K562 (cell line): ENCODE measurements at regions not wholly inside any gene's neighbourhood (a gene's known extent, or its start where the extent isn't known, plus 50 kb on each side); places are given as distances from the start of the nearest gene placed in this dataset.

Source experiments
- ATAC-seq: fragments of 200-7000 bp; cut with Tn5 transposase; 3 replicates; pipeline ENCODE4 v1.9.1; 2020; ENCODE audit warnings: moderate library complexity
- BruUV-seq: library from RNA; stranded (reverse); fragments of 400-500 nt; replicated peaks from 2 replicates; lab custom pipeline; 2021; lab: Mats Ljungman, UMichigan
- CTCF ChIA-PET: fragments of 300-600 bp; formaldehyde crosslinking; extraction: SDS; loops from one replicate; lab custom pipeline; 2021; ENCODE audit warnings: low intra/inter-chr PET ratio; lab: Yijun Ruan, JAX
- POLR2A ChIA-PET: fragments of 300-600, 350-650 bp; sonication (Branson Sonifier 250); formaldehyde crosslinking; extraction: SDS; loops from one replicate; lab custom pipeline; 2021; ENCODE audit warnings: antibody characterized with exemption, inconsistent platforms; lab: Yijun Ruan, JAX
- DNase-seq, 4 experiments: peaks; one replicate each; pipeline versions ENCODE4 v3.0.0 to v3.0.0-alpha.2; 2011 to 2018; ENCODE audit warnings: low spot score in 3 of 4, mixed read lengths in 3 of 4; ENCODE audit errors: extremely low read depth in 1 of 4
- FAIRE-seq: peaks from 2 replicates; lab custom pipeline; 2011; peaks lifted over from hg19 to GRCh38; lab: Jason Lieb, UNC
- H2AFZ ChIP-seq: 2 replicates; pipeline ENCODE4 v1.6.0; 2011; ENCODE audit warnings: low read depth, low read length, control low read depth, inconsistent platforms
- H3K27ac ChIP-seq: fragments of 200-600 bp; 3 replicates; pipeline ENCODE4 v1.8.0; 2011; ENCODE audit warnings: low read depth, mild to moderate bottlenecking, control low read depth, inconsistent platforms, low read length, moderate library complexity, mixed read lengths; ENCODE audit errors: extremely low read depth
- H3K27me3 ChIP-seq, 2 experiments: fragments of 300-600 bp in 1 of 2; 2 replicates in 1 of 2; 3 replicates in 1 of 2; pipeline versions ENCODE4 v1.6.0 to v1.8.0; 2011; ENCODE audit warnings: inconsistent platforms in 2 of 2, low read length in 2 of 2, mild to moderate bottlenecking in 1 of 2, mixed read lengths in 1 of 2, moderate library complexity in 1 of 2; ENCODE audit not compliant: control insufficient read depth in 2 of 2, insufficient read depth in 2 of 2
- H3K36me3 ChIP-seq: fragments of 300-600 bp; 3 replicates; pipeline ENCODE4 v1.8.0; 2011; ENCODE audit warnings: mild to moderate bottlenecking, low read length, inconsistent platforms; ENCODE audit not compliant: control insufficient read depth, insufficient read depth
- H3K4me1 ChIP-seq, 2 experiments: fragments of 200-600 bp in 1 of 2; replicated peaks in 1 of 2; 2 replicates in 1 of 2; 3 replicates in 1 of 2; pipeline versions ENCODE4 v1.5.1 to v1.8.0; 2011; ENCODE audit warnings: inconsistent platforms in 2 of 2, low read length in 2 of 2, mild to moderate bottlenecking in 1 of 2, mixed read lengths in 1 of 2, moderate library complexity in 1 of 2; ENCODE audit not compliant: control insufficient read depth in 2 of 2, insufficient read depth in 2 of 2
- H3K4me2 ChIP-seq: 2 replicates; pipeline ENCODE4 v1.6.1; 2011; ENCODE audit warnings: low read length, control low read depth, inconsistent platforms, mixed read lengths; ENCODE audit not compliant: insufficient read depth
- H3K4me3 ChIP-seq: fragments of 200-600 bp; sonication (generic), shearing (Covaris generic); 2 replicates; pipeline ENCODE4 v1.5.1; 2016; ENCODE audit warnings: control low read depth, inconsistent platforms
- H3K79me2 ChIP-seq: fragments of 200-600 bp; 3 replicates; pipeline ENCODE4 v1.8.0; 2011; ENCODE audit warnings: low read length, inconsistent platforms; ENCODE audit not compliant: control insufficient read depth, insufficient read depth
- H3K9ac ChIP-seq, 2 experiments: 2 replicates each; pipeline versions ENCODE4 v1.6.0 to v1.6.1; 2011; ENCODE audit warnings: low read depth in 2 of 2, low read length in 2 of 2, control low read depth in 1 of 2, inconsistent platforms in 1 of 2, mild to moderate bottlenecking in 1 of 2, mixed read lengths in 1 of 2; ENCODE audit not compliant: insufficient read depth in 1 of 2
- H3K9me1 ChIP-seq: one replicate; pipeline ENCODE4 v1.6.0; 2011; ENCODE audit warnings: inconsistent platforms, mild to moderate bottlenecking, low read length, moderate library complexity; ENCODE audit not compliant: control insufficient read depth, insufficient read depth
- H3K9me3 ChIP-seq: replicated peaks from 2 replicates; pipeline ENCODE4 v1.5.1; 2011; ENCODE audit warnings: low read depth, low read length, inconsistent platforms; ENCODE audit not compliant: control insufficient read depth, insufficient read depth
- H4K20me1 ChIP-seq: replicated peaks from 2 replicates; pipeline ENCODE4 v1.6.1; 2011; ENCODE audit warnings: low read length, inconsistent platforms, mixed read lengths; ENCODE audit not compliant: control insufficient read depth, insufficient read depth
- C11orf30 ChIP-seq: fragments of 450-650 bp; IDR thresholded peaks from 2 replicates; pipeline ENCODE4 v1.6.1; 2016; ENCODE audit warnings: low read depth, mild to moderate bottlenecking
- FOXA1 ChIP-seq: fragments of 450-650 bp; IDR thresholded peaks from 2 replicates; pipeline ENCODE4 v1.6.1; 2016; ENCODE audit warnings: mild to moderate bottlenecking, borderline replicate concordance
- HDAC3 ChIP-seq: fragments of 450-650 bp; IDR thresholded peaks from 2 replicates; pipeline ENCODE4 v1.6.1; 2018; ENCODE audit warnings: borderline replicate concordance, mild to moderate bottlenecking, moderate library complexity; ENCODE audit not compliant: partially characterized antibody
- MAFF ChIP-seq: IDR thresholded peaks from 2 replicates; pipeline ENCODE4 v1.6.1; 2012; ENCODE audit warnings: low read length, improper control_type of control experiment
- MAFG ChIP-seq: fragments of 450-650 bp; conservative IDR thresholded peaks from 2 replicates; pipeline ENCODE4 v1.6.1; 2016; ENCODE audit warnings: missing genetic modification characterization, missing compliant biosample characterization
- MAFK ChIP-seq: IDR thresholded peaks from 2 replicates; pipeline ENCODE4 v1.6.1; 2011; ENCODE audit warnings: low read length, improper control_type of control experiment
- TAF9B ChIP-seq: fragments of 450-650 bp; IDR thresholded peaks from 2 replicates; pipeline ENCODE4 v1.6.1; 2018; ENCODE audit warnings: mild to moderate bottlenecking; ENCODE audit not compliant: partially characterized antibody
- TRIM25 ChIP-seq: fragments of 450-650 bp; IDR thresholded peaks from 2 replicates; pipeline ENCODE4 v1.7.0; 2016; ENCODE audit warnings: borderline replicate concordance
- ZNF316 ChIP-seq: fragments of 450-650 bp; IDR thresholded peaks from 2 replicates; pipeline ENCODE4 v1.6.1; 2016
- ZNF609 ChIP-seq: sonication (generic); formaldehyde crosslinking; IDR thresholded peaks from 2 replicates; pipeline ENCODE4 v1.8.1; 2023; ENCODE audit warnings: missing genetic modification reagents, mild to moderate bottlenecking, borderline replicate concordance
- WGBS: fragments of 100-300 bp; shearing (Covaris generic); methylation state at CpG from one replicate; pipeline ENCODE4 v1.1.6; 2016; ENCODE audit warnings: low coverage, mixed read lengths; ENCODE audit not compliant: insufficient coverage; ENCODE audit errors: missing lambda C conversion rate; 5-methylcytosine and 5-hydroxymethylcytosine counted together
- in situ Hi-C: fragments of 300-500 bp; cut with MboI; formaldehyde crosslinking; loops from 4 replicates; pipeline ENCODE4 v1.15.0; 2018; ENCODE audit warnings: inconsistent platforms, mixed read lengths
- intact Hi-C: fragments of 100-400 bp; cut with micrococcal nuclease; formaldehyde crosslinking; loops from 2 replicates; pipeline ENCODE4 v1.14.2; 2022

- Histone ChIP-seq H3K4me2 (no peak overlapping the region), H2AFZ (no peak overlapping the region), H3K36me3 (no peaks in the 10 kb centered on the region), H4K20me1 (no peaks in the 10 kb centered on the region), H3K9me1 (no peaks in the 10 kb centered on the region), H3K4me3 (no peak overlapping the region), H3K4me1 (no peaks in the 10 kb centered on the region), H3K79me2 (no peaks in the 10 kb centered on the region), H3K27ac (no peak overlapping the region), H3K9ac (no peak overlapping the region), H3K27me3 (no peaks in the 10 kb centered on the region), H3K9me3 (no peaks in the 10 kb centered on the region; the same call in 1 of the 2 replicates)
- 2% methylated on average over 3 of the region's 3 CpGs for WGBS
- no peak for ATAC-seq
- no peak for FAIRE-seq
- peak; percentile 24; the same call in 1 of the 2 replicates for TF ChIP-seq C11orf30
- TF ChIP-seq MAFK: peak; percentile 58; the same call in 1 of the 2 replicates
- TF ChIP-seq MAFF: peak; percentile 60
- no peak for TF ChIP-seq TRIM25
- peak; percentile 32; the same call in 1 of the 2 replicates for TF ChIP-seq ZNF316
- no peak for TF ChIP-seq FOXA1
- TF ChIP-seq HDAC3: no peak
- no peak for TF ChIP-seq TAF9B
- peak; percentile 49; the same call in 1 of the 2 replicates for TF ChIP-seq MAFG
- no peak for TF ChIP-seq ZNF609 (CRISPR knock-in tag)
- BruUV-seq: no TSS peak
- in situ Hi-C loops: no loop called here
- CTCF ChIA-PET: no interaction called here
- no peak for DNase-seq
- POLR2A ChIA-PET: no interaction called here
- intact Hi-C loops: no loop called here
These were observed 524.4 kb downstream of the TFAP2A start for GRCh38 chr6:9890469-9890868.
